ENCODE measurements at regions not wholly inside any gene's neighbourhood (a gene's known extent, or its start where the extent isn't known, plus 50 kb on each side); places are given as distances from the start of the nearest gene placed in this dataset.
A peak's percentile ranks its signal among the peaks of the same experiment; 100 is the strongest.
"Not testable (repeated sequence)": the region's sequence is repeated elsewhere in the genome, so short reads cannot be mapped to it uniquely, and the experiment has no call there.

GRCh38 chr12:111271674-111272418, 97.0 kb downstream of the PHETA1 start:
- no peak for DNase-seq (ENCODE audit: low read depth)

GRCh38 chr12:111270774-111271173, 98.1 kb downstream of the PHETA1 start:
- DNase-seq (ENCODE audit: low read depth), result peak; percentile 63

- DNase-seq (ENCODE audit: low read depth), result no peak
Measured at GRCh38 chr12:111270239-111270638, 98.7 kb downstream of the PHETA1 start.

- DNase-seq (ENCODE audit: low read depth), result no peak
Measured at GRCh38 chr12:111269718-111270117, 99.2 kb downstream of the PHETA1 start.

GRCh38 chr12:111268738-111269572, 99.9 kb downstream of the PHETA1 start:
- DNase-seq (ENCODE audit: low read depth), result no peak

- no peak for DNase-seq (ENCODE audit: low read depth)
Measured at GRCh38 chr12:111267144-111267543, 101.8 kb downstream of the PHETA1 start.

- no peak for DNase-seq (ENCODE audit: low read depth)
Measured at GRCh38 chr12:111261911-111262676, 106.8 kb downstream of the PHETA1 start.

GRCh38 chr12:111260732-111261131, 108.2 kb downstream of the PHETA1 start:
- DNase-seq (ENCODE audit: low read depth), result no peak

- DNase-seq (ENCODE audit: low read depth), result no peak
Measured at GRCh38 chr12:111259231-111259630, 109.7 kb downstream of the PHETA1 start.

GRCh38 chr12:111258081-111258480, 110.8 kb downstream of the PHETA1 start:
- not testable (repeated sequence) for DNase-seq (ENCODE audit: low read depth)

GRCh38 chr12:111257435-111257902, 111.4 kb downstream of the PHETA1 start:
- DNase-seq (ENCODE audit: low read depth), result no peak

GRCh38 chr12:111256629-111257434, 112.1 kb downstream of the PHETA1 start:
- no peak for DNase-seq (ENCODE audit: low read depth)

- no peak for DNase-seq (ENCODE audit: low read depth)
Measured at GRCh38 chr12:111255261-111255660, 113.6 kb downstream of the PHETA1 start.

GRCh38 chr12:111254106-111254505, 114.8 kb downstream of the PHETA1 start:
- DNase-seq (ENCODE audit: low read depth), result no peak

GRCh38 chr12:111253213-111253612, 115.7 kb downstream of the PHETA1 start:
- DNase-seq (ENCODE audit: low read depth), result no peak

- no peak for DNase-seq (ENCODE audit: low read depth)
Measured at GRCh38 chr12:111251787-111252186, 117.1 kb downstream of the PHETA1 start.

- DNase-seq (ENCODE audit: low read depth), result no peak
Measured at GRCh38 chr12:111251058-111251730, 117.7 kb downstream of the PHETA1 start.

- no peak for DNase-seq (ENCODE audit: low read depth)
Measured at GRCh38 chr12:111250251-111250881, 118.5 kb downstream of the PHETA1 start.

GRCh38 chr12:111249757-111250156, 119.1 kb downstream of the PHETA1 start:
- DNase-seq (ENCODE audit: low read depth), result no peak

- peak; percentile 25 for DNase-seq (ENCODE audit: low read depth)
Measured at GRCh38 chr12:111249018-111249370, 119.9 kb downstream of the PHETA1 start.

All from RPMI7951 (cell line).